ENCODE measurements at regions not wholly inside any gene's neighbourhood (a gene's known extent, or its start where the extent isn't known, plus 50 kb on each side); places are given as distances from the start of the nearest gene placed in this dataset.
"Not testable (repeated sequence)": the region's sequence is repeated elsewhere in the genome, so short reads cannot be mapped to it uniquely, and the experiment has no call there.

- Mint-ChIP-seq H3K36me3 (ENCODE audit: low read depth) (no peaks in the 10 kb centered on the region), H3K4me3 (no peak overlapping the region), H3K27ac (no peak overlapping the region), H3K4me1 (ENCODE audit: low read depth) (no peaks in the 10 kb centered on the region), H3K27me3 (ENCODE audit: insufficient read depth) (no peaks in the 10 kb centered on the region), H3K9me3 (no peaks in the 10 kb centered on the region)
- DNase-seq (ENCODE audit: low spot score): no peak
- intact Hi-C loops (cut with micrococcal nuclease): no loop called here
Measured at GRCh38 chr13:111667757-111668156, 347.3 kb downstream of the TEX29 start.

- intact Hi-C loops (cut with micrococcal nuclease): no loop called here
- no peak overlapping the region for H3K27ac Mint-ChIP-seq
- no peaks in the 10 kb centered on the region for H3K27me3 Mint-ChIP-seq (ENCODE audit: insufficient read depth)
- no peaks in the 10 kb centered on the region for H3K4me1 Mint-ChIP-seq (ENCODE audit: low read depth)
- H3K9me3 Mint-ChIP-seq: no peaks in the 10 kb centered on the region
- DNase-seq (ENCODE audit: low spot score): no peak
- H3K36me3 Mint-ChIP-seq (ENCODE audit: low read depth): no peaks in the 10 kb centered on the region
- no peak overlapping the region for H3K4me3 Mint-ChIP-seq
Measured at GRCh38 chr13:111668451-111668850, 348.0 kb downstream of the TEX29 start.

DNA sequence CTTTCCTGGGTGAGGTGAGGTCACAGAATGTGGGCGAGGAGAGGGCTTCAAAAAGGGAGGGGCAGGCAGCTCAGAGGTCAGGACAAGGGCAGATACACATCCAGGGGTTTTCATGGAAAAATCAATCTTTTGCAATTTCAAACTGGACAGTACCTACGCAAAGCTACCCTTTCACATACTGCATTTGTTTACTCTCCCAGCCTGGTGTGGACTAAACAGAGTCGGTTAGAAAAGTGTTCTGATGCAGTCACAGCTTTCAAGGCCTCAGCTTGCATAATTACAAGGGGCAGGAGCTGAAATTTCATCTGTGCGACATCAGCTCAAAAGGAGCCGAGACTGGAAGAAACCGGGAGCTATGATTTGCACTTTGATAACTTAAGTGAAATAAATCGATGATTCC lies 351.8 kb downstream of the TEX29 start:
- DNase-seq (ENCODE audit: low spot score); H3K27ac Mint-ChIP-seq; H3K27me3 Mint-ChIP-seq (ENCODE audit: insufficient read depth); intact Hi-C loops (cut with micrococcal nuclease); H3K9me3 Mint-ChIP-seq; H3K4me3 Mint-ChIP-seq; H3K36me3 Mint-ChIP-seq (ENCODE audit: low read depth); H3K4me1 Mint-ChIP-seq (ENCODE audit: low read depth): not testable (repeated sequence)

- DNase-seq (ENCODE audit: low spot score); H3K27me3 Mint-ChIP-seq (ENCODE audit: insufficient read depth); H3K9me3 Mint-ChIP-seq; H3K4me1 Mint-ChIP-seq (ENCODE audit: low read depth); intact Hi-C loops (cut with micrococcal nuclease); H3K36me3 Mint-ChIP-seq (ENCODE audit: low read depth); H3K27ac Mint-ChIP-seq; H3K4me3 Mint-ChIP-seq: not testable (repeated sequence)
Measured at GRCh38 chr13:111678120-111678882, 357.9 kb downstream of the TEX29 start.

GRCh38 chr13:111679645-111680044 lies 359.2 kb downstream of the TEX29 start:
- H3K4me1 Mint-ChIP-seq (ENCODE audit: low read depth); DNase-seq (ENCODE audit: low spot score); H3K36me3 Mint-ChIP-seq (ENCODE audit: low read depth); H3K27me3 Mint-ChIP-seq (ENCODE audit: insufficient read depth); H3K4me3 Mint-ChIP-seq; intact Hi-C loops (cut with micrococcal nuclease); H3K27ac Mint-ChIP-seq; H3K9me3 Mint-ChIP-seq: not testable (repeated sequence)

- H3K9me3 Mint-ChIP-seq; DNase-seq (ENCODE audit: low spot score); H3K36me3 Mint-ChIP-seq (ENCODE audit: low read depth); H3K27me3 Mint-ChIP-seq (ENCODE audit: insufficient read depth); H3K4me1 Mint-ChIP-seq (ENCODE audit: low read depth); H3K4me3 Mint-ChIP-seq; intact Hi-C loops (cut with micrococcal nuclease); H3K27ac Mint-ChIP-seq: not testable (repeated sequence)
Measured at GRCh38 chr13:111680100-111680499, 359.7 kb downstream of the TEX29 start.

- H3K36me3 Mint-ChIP-seq (ENCODE audit: low read depth); H3K27ac Mint-ChIP-seq; H3K4me3 Mint-ChIP-seq; DNase-seq (ENCODE audit: low spot score); intact Hi-C loops (cut with micrococcal nuclease); H3K9me3 Mint-ChIP-seq; H3K27me3 Mint-ChIP-seq (ENCODE audit: insufficient read depth); H3K4me1 Mint-ChIP-seq (ENCODE audit: low read depth): not testable (repeated sequence)
Measured at GRCh38 chr13:111692028-111692427, 371.6 kb downstream of the TEX29 start.

DNA sequence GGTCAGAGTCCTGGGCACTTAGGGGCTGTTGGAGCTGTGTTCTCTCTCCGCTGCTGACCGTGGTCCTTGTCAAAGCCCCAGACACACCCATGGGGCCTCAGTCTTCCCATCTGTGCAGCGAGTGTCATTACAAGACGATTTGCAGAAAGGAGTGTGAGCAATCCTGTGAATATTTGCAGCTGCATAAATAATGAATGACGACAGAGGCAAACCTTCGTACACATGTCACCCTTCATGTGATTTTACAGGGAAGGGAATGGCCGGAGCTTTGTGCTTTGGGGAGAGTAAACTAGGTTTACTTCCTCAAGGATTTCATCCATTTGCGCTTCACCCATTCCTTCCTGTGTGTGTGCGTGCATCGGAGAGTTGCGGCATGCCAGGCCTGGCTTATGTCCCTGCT lies 370.8 kb upstream of the SOX1 start:
- H3K4me1 Mint-ChIP-seq (ENCODE audit: low read depth); H3K36me3 Mint-ChIP-seq (ENCODE audit: low read depth); H3K9me3 Mint-ChIP-seq; DNase-seq (ENCODE audit: low spot score); H3K4me3 Mint-ChIP-seq; H3K27ac Mint-ChIP-seq; H3K27me3 Mint-ChIP-seq (ENCODE audit: insufficient read depth); intact Hi-C loops (cut with micrococcal nuclease): not testable (repeated sequence)

DNA sequence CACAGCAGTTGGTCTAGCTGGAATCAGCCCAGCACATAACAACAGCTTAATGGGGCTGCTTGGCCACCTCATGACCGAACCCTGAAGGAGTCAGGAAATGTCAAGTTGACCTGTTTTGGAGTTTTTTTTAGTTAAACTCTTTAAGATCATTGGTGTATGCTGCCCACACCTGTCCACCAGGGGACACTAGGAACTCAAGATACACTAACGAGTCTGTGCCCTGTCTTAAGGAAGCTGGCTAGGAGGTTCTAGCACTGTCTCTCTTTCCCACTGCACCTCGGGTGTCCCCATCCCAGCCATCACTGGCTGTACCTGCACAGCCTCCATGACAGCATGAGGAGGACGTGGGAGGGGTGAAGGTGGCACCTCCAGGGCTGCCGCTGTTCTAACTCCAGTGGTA lies 364.9 kb upstream of the SOX1 start:
- H3K4me3 Mint-ChIP-seq; H3K27me3 Mint-ChIP-seq (ENCODE audit: insufficient read depth); H3K36me3 Mint-ChIP-seq (ENCODE audit: low read depth); H3K27ac Mint-ChIP-seq; H3K9me3 Mint-ChIP-seq; H3K4me1 Mint-ChIP-seq (ENCODE audit: low read depth); intact Hi-C loops (cut with micrococcal nuclease); DNase-seq (ENCODE audit: low spot score): not testable (repeated sequence)
